ENCODE measurements at regions not wholly inside any gene's neighbourhood (a gene's known extent, or its start where the extent isn't known, plus 50 kb on each side); places are given as distances from the start of the nearest gene placed in this dataset.
"Not testable (repeated sequence)": the region's sequence is repeated elsewhere in the genome, so short reads cannot be mapped to it uniquely, and the experiment has no call there.

- no peak for DNase-seq (ENCODE audit: low read depth in 4 of 4, low spot score in 3 of 4)
Measured at GRCh38 chr1:196091397-196092135, 516.7 kb downstream of the KCNT2 start.

DNA sequence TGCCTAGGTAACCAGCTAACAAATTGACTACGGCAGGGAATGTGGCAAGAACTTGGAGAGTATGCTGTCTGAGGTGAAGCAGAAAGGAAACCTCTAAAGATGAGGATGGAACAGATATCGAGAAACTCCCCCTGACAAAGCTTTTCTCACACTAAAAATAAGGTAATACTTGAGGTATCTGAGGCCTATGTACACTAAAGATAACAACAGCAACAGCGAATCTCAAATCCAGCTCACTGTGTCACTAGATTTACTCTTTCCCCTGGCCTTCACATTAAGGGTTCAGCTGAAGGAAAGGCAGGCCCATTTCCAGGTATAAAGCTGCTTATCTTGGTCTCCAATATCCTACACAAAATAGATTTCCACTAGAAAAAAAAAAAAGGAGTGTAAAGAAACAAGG lies 518.0 kb downstream of the KCNT2 start:
- no peak for DNase-seq (ENCODE audit: low read depth in 4 of 4, low spot score in 3 of 4)

GRCh38 chr1:196088541-196088940 lies 519.7 kb downstream of the KCNT2 start:
- DNase-seq (ENCODE audit: low read depth in 4 of 4, low spot score in 3 of 4), result no peak

DNA sequence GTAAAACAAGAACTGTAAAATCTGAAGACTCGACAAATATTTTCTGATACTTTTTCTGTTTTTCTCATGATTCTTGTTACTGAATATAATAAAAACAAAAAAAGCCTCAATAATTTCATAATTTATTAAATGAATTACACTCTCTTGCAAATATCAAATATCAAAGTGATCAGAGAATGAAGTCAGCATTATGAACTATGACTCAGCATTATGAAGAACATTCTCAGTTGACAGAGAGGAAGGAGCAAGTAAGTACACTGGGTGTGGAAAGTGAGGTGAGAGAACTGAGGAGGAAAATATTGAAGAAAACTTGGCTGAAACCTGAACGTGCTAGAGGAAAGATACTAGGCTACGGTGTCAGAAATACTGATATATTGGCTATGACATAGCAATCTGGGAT lies 529.5 kb downstream of the KCNT2 start:
- no peak for DNase-seq (ENCODE audit: low read depth in 4 of 4, low spot score in 3 of 4)

DNA sequence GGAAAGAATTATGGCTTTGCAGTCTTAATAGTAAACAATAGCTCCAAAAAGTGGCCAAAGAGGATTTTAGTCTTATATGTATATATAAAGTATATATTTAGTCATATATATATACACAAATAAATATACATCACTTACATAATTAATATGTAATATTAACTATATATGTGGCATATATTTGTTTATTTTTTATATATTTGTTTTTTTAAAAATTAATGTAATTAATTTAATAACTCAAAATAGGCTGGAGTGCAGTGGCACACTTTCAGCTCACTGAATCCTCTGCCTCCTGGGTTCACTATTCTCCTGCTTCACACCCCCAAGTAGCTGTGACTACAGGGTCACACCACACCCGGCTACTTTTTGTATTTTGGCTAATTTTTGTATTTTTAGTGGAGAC lies 532.6 kb downstream of the KCNT2 start:
- DNase-seq (ENCODE audit: low read depth in 4 of 4, low spot score in 3 of 4), result no peak

- DNase-seq (ENCODE audit: low read depth in 4 of 4, low spot score in 3 of 4), result no peak
Measured at GRCh38 chr1:196074182-196074581, 534.1 kb downstream of the KCNT2 start.

DNA sequence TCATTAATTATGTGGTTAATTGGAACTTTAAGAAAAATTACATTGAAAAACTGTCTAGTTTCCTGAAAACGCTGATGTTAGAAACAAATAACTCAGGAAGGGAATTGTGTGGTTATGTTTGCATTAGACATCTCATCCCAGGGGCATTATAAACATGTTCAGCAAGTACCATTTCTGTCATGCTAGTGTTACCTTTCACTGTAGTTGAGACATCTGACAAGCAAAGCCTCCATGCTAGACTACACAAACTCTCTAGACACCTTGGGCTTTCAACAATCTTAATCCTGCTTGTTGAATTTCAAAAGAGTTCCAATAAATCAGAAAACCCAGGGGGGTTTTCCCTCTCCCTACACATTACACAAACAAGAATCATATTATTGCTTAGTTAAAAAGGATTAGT lies 536.8 kb downstream of the KCNT2 start:
- no peak for DNase-seq (ENCODE audit: low read depth in 4 of 4, low spot score in 3 of 4)

DNA sequence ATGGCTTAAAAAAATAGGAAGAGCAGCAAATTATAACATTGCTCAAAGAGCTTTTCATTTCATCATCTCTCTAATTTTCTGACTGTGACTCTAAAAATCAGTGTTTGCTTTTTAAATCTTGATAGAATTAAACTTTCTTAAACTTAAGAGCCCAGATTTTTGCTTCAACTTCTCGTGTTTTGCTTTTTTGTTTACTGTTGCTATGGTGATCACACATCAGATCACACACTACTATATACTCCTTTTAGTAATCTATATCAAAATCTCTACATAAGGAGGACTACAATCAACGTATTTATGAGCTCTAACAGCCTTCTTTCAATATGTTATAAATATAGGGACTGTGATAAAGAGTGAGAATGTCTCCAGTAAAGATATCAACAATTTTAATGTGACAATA lies 537.3 kb downstream of the KCNT2 start:
- DNase-seq (ENCODE audit: low read depth in 4 of 4, low spot score in 3 of 4), result no peak

- DNase-seq (ENCODE audit: low read depth in 4 of 4, low spot score in 3 of 4), result no peak
Measured at GRCh38 chr1:196063952-196064351, 544.3 kb downstream of the KCNT2 start.

- DNase-seq (ENCODE audit: low read depth in 4 of 4, low spot score in 3 of 4), result no peak
Measured at GRCh38 chr1:196063294-196063693, 544.9 kb downstream of the KCNT2 start.

GRCh38 chr1:196060539-196060938 lies 547.7 kb downstream of the KCNT2 start:
- no peak for DNase-seq (ENCODE audit: low read depth in 4 of 4, low spot score in 3 of 4)

DNA sequence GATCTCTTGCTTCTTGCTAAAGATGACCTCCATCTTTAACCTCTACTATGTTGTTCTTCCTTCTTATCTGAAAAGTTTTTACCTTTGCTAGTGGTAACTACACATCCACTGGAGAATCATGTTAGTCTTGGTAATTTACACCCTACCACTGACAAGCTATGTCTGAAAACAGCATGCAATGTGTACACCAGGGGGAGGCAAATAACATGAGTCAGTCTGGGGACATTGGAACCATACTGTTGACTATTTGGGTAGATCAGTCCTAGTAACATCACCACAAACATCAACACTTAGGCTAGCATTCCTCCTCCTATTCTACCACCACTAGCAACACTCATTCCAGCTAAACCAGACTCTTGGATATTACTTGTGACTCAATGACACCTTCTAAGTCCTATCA lies 549.0 kb downstream of the KCNT2 start:
- no peak for DNase-seq (ENCODE audit: low read depth in 4 of 4, low spot score in 3 of 4)

DNA sequence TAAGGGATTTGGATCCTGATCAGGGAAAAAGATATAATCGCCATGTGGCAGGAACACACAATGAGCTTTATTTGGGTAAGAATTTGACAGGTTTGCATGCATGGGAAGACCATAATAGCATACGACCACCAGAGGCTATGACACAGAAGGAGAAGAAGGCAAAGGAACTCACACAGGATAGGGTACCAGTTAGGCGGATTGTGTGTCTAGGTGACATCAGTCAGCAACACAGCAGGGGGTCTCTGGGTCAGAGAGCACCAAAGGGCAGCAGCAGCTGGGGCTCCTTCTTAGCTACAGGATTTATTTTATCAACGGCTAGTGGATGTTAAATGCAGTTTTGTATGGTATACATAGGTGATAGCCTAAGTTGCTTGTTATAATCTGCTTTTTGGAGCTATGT lies 551.3 kb downstream of the KCNT2 start:
- no peak for DNase-seq (ENCODE audit: low read depth in 4 of 4, low spot score in 3 of 4)

DNA sequence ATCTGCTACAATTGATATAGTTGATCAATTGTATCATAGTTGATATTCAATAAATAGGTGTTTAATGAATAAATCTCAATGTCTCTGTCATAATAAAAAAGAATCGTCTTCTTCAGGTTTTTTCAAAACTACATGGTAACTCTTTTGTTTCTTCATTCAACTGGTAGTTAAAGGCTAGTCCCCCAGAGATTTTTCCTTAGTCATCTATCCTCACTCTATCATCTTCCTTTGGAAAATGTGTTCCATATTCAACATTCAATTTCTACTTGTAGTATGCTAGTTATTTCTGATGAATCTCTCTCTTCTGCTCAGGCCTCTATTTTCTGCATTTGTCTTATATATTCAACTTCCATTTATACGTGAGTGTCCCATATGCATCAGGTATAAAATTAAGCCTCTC lies 558.8 kb downstream of the KCNT2 start:
- no peak for DNase-seq (ENCODE audit: low read depth in 4 of 4, low spot score in 3 of 4)

- DNase-seq (ENCODE audit: low read depth in 4 of 4, low spot score in 3 of 4), result no peak
Measured at GRCh38 chr1:196043268-196043667, 565.0 kb downstream of the KCNT2 start.

- DNase-seq (ENCODE audit: low read depth in 4 of 4, low spot score in 3 of 4), result no peak
Measured at GRCh38 chr1:196034080-196034706, 574.0 kb downstream of the KCNT2 start.

- not testable (repeated sequence) for DNase-seq (ENCODE audit: low read depth in 4 of 4, low spot score in 3 of 4)
Measured at GRCh38 chr1:196031387-196031786, 576.9 kb downstream of the KCNT2 start.

- DNase-seq (ENCODE audit: low read depth in 4 of 4, low spot score in 3 of 4), result no peak
Measured at GRCh38 chr1:196030455-196030854, 577.8 kb downstream of the KCNT2 start.

- no peak for DNase-seq (ENCODE audit: low read depth in 4 of 4, low spot score in 3 of 4)
Measured at GRCh38 chr1:196029410-196029809, 578.8 kb downstream of the KCNT2 start.

- no peak for DNase-seq (ENCODE audit: low read depth in 4 of 4, low spot score in 3 of 4)
Measured at GRCh38 chr1:196027127-196027526, 581.1 kb downstream of the KCNT2 start.

GRCh38 chr1:196021174-196021573 lies 587.1 kb downstream of the KCNT2 start:
- not testable (repeated sequence) for DNase-seq (ENCODE audit: low read depth in 4 of 4, low spot score in 3 of 4)

DNA sequence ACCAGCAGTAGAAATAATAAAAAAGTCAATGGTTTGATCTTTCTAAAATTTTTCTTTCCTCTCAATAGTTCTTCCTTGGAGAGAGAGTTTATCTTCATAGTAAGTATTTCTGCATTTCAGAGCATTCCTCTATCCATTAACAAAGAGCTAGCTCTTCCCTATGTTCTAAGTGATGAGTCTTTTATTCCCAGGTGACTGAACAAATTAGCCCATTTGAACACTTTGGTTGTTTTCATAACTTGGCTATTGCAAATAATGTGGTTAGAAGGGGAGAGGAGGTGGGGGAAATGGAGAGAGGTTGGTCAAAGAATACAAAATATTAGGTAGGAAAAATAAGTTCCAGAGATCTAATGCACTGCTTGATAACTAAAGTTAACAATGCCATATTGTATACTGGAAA lies 598.9 kb downstream of the KCNT2 start:
- DNase-seq (ENCODE audit: low read depth in 4 of 4, low spot score in 3 of 4), result no peak

DNA sequence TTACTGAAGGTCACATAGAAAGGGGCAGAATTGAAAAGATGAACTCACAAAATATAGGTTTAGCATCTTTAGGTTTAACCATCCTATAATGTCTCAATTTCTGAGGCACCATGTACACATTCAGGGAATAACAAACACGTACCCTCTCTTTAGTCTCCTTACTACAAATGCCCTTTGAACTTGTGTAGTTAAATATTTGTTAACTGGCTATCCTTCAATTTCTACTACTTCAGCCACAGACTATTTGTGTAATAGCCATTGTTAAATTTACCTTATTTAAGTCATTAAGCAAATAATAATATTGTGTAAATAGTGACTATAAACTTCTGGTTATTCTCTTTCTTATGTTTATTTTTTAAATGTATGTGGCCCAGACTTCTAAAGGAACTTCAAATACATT lies 600.5 kb downstream of the KCNT2 start:
- no peak for DNase-seq (ENCODE audit: low read depth in 4 of 4, low spot score in 3 of 4)
